ENCODE measurements at regions not wholly inside any gene's neighbourhood (a gene's known extent, or its start where the extent isn't known, plus 50 kb on each side); places are given as distances from the start of the nearest gene placed in this dataset.

DNA sequence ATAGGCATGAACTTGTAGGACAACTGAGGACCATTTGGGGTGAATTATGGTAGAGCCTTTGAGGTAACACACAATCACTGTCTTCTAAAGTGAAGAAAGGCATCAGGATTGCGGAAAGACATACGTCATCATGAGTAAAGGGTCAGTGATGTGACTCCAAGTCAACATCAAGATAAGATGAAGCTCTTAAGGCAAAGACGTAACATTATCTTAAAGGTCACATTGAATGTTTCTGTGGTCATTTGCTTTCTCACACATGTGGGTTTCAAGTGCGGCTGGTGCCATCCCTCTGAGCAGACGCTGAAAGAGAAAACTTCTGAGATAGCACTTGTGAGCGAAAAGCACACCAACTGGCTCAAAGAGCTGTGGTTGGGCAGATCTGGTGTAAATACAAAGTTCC lies 63.3 kb upstream of the GRAMD2B start:
- TF ChIP-seq, protein P1, sequence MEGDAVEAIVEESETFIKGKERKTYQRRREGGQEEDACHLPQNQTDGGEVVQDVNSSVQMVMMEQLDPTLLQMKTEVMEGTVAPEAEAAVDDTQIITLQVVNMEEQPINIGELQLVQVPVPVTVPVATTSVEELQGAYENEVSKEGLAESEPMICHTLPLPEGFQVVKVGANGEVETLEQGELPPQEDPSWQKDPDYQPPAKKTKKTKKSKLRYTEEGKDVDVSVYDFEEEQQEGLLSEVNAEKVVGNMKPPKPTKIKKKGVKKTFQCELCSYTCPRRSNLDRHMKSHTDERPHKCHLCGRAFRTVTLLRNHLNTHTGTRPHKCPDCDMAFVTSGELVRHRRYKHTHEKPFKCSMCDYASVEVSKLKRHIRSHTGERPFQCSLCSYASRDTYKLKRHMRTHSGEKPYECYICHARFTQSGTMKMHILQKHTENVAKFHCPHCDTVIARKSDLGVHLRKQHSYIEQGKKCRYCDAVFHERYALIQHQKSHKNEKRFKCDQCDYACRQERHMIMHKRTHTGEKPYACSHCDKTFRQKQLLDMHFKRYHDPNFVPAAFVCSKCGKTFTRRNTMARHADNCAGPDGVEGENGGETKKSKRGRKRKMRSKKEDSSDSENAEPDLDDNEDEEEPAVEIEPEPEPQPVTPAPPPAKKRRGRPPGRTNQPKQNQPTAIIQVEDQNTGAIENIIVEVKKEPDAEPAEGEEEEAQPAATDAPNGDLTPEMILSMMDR (IDR thresholded peaks at IDR 0.05) = no peak
- TF ChIP-seq EZH2 (IDR thresholded peaks at IDR 0.05) (no peak), EZH2phosphoT487 (IDR thresholded peaks at IDR 0.05) (no peak)
